Vagina (tissue), 2 donors: ENCODE measurements at regions not wholly inside any gene's neighbourhood (a gene's known extent, or its start where the extent isn't known, plus 50 kb on each side); places are given as distances from the start of the nearest gene placed in this dataset.

ENCODE experiments used
- POLR2AphosphoS5 ChIP-seq, 2 donors: sonication (generic); formaldehyde crosslinking; IDR thresholded peaks; one replicate each; pipeline ENCODE4 v1.9.0; 2017; ENCODE audit warnings: antibody characterized with exemption in 2 of 2, mild to moderate bottlenecking in 2 of 2, low read depth in 1 of 2; ENCODE audit not compliant: insufficient read depth in 1 of 2
- TF ChIP-seq, protein P1 (sequence below), 3 experiments: fragments of 450-650 bp in 2 of 3; fragments of 200-600 bp in 1 of 3; sonication (generic) in 1 of 3; IDR thresholded peaks; one replicate each; pipeline ENCODE4 v1.5.1; 2017 to 2019; ENCODE audit warnings: antibody characterized with exemption in 3 of 3, mild to moderate bottlenecking in 2 of 3, moderate library complexity in 2 of 3

GRCh38 chr6:139712830-139713229 lies 338.4 kb upstream of the CITED2 start:
- TF ChIP-seq, protein P1, sequence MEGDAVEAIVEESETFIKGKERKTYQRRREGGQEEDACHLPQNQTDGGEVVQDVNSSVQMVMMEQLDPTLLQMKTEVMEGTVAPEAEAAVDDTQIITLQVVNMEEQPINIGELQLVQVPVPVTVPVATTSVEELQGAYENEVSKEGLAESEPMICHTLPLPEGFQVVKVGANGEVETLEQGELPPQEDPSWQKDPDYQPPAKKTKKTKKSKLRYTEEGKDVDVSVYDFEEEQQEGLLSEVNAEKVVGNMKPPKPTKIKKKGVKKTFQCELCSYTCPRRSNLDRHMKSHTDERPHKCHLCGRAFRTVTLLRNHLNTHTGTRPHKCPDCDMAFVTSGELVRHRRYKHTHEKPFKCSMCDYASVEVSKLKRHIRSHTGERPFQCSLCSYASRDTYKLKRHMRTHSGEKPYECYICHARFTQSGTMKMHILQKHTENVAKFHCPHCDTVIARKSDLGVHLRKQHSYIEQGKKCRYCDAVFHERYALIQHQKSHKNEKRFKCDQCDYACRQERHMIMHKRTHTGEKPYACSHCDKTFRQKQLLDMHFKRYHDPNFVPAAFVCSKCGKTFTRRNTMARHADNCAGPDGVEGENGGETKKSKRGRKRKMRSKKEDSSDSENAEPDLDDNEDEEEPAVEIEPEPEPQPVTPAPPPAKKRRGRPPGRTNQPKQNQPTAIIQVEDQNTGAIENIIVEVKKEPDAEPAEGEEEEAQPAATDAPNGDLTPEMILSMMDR (IDR thresholded peaks at IDR 0.05): no peak
- no peak for TF ChIP-seq POLR2AphosphoS5 (IDR thresholded peaks at IDR 0.05; ENCODE audit: insufficient read depth in 1 of 2, low read depth in 1 of 2)
